Peyer's patch (tissue), 4 donors: ENCODE measurements at regions not wholly inside any gene's neighbourhood (a gene's known extent, or its start where the extent isn't known, plus 50 kb on each side); places are given as distances from the start of the nearest gene placed in this dataset.

Experiments used
- DNase-seq, 3 donors: peaks; one replicate each; pipeline ENCODE4 v3.0.0-alpha.2; 2017 to 2019
- H3K27ac ChIP-seq, 4 donors: fragments of 200-600 bp; sonication (generic); one replicate each; pipeline ENCODE4 v1.5.1; 2016 to 2019
- H3K27me3 ChIP-seq, 2 donors: fragments of 200-600 bp; sonication (generic); one replicate each; pipeline ENCODE4 v1.5.1; 2019
- H3K36me3 ChIP-seq, 3 donors: fragments of 200-600 bp; sonication (generic); one replicate each; pipeline ENCODE4 v1.5.1; 2016 to 2019
- H3K4me1 ChIP-seq, 4 donors: fragments of 200-600 bp; sonication (generic); one replicate each; pipeline ENCODE4 v1.5.1; 2016 to 2019
- H3K4me3 ChIP-seq, 4 donors: fragments of 200-600 bp; sonication (generic); 1 replicate in 3 of 4; 2 replicates in 1 of 4; pipeline ENCODE4 v1.5.1; 2016 to 2019; ENCODE audit warnings: mild to moderate bottlenecking in 1 of 4
- H3K9me3 ChIP-seq, 4 donors: fragments of 200-600 bp; sonication (generic); one replicate each; pipeline ENCODE4 v1.5.1; 2016 to 2019; ENCODE audit warnings: mild to moderate bottlenecking in 1 of 4
- CTCF ChIP-seq, 6 experiments: fragments of 450-650 bp in 4 of 6; fragments of 200-600 bp in 2 of 6; sonication (generic) in 1 of 6; IDR thresholded peaks; one replicate each; pipeline ENCODE4 v1.5.1; 2017 to 2019; ENCODE audit warnings: antibody characterized with exemption in 6 of 6, mild to moderate bottlenecking in 3 of 6, moderate library complexity in 1 of 6
- POLR2A ChIP-seq, 2 donors: fragments of 450-650 bp; IDR thresholded peaks; one replicate each; pipeline ENCODE4 v1.5.1; 2017; ENCODE audit warnings: antibody characterized with exemption in 2 of 2, mild to moderate bottlenecking in 2 of 2, moderate library complexity in 2 of 2

DNA sequence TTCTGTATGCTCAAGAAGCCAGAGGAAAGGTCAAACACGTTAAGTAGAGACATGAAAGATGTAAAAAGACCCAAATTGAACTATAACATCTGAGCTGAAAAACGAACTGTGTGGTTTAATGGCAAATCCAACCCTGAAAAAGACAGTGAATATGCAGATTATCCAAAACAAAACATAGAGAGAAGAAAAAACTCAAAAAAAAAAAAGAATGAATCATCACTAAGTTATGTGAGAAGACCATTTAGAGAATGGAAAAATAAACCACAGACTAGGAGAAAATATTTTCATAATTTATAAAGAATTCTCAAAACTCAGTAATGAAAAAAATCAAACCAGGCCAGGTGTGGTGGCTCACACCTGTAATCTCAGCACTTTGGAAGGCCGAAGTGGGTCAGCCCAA lies 253.3 kb downstream of the PLPP3 start:
- Histone ChIP-seq H3K4me1 (no peaks in the 10 kb centered on the region), H3K4me3 (no peak overlapping the region), H3K9me3 (no peaks in the 10 kb centered on the region), H3K36me3 (no peaks in the 10 kb centered on the region), H3K27ac (no peak overlapping the region), H3K27me3 (no peaks in the 10 kb centered on the region)
- no peak for TF ChIP-seq CTCF (IDR thresholded peaks at IDR 0.05)
- TF ChIP-seq POLR2A (IDR thresholded peaks at IDR 0.05) = no peak
- no peak for DNase-seq

DNA sequence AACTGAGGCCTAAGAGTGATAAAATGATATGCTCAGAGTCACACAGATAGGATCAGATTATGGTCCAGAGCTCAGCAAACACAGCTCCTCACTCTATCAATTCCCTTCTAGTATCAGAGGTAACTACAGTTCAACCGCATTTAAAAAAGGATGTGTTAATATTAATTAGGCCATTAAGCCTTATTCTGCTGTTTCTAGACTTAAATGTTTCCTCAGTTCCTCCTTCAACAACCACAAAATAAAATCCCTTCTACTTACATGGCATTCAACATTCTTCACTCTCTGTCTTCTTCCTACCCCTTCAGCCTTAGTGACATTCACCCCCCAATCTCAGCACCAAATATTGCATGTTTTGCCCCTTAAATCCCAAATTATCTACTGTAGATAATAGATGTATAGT lies 254.9 kb downstream of the PLPP3 start:
- no peak for TF ChIP-seq POLR2A (IDR thresholded peaks at IDR 0.05)
- no peak for TF ChIP-seq CTCF (IDR thresholded peaks at IDR 0.05)
- no peak overlapping the region for H3K4me3 ChIP-seq
- no peaks in the 10 kb centered on the region for H3K27me3 ChIP-seq
- no peak overlapping the region for H3K27ac ChIP-seq
- DNase-seq = no peak
- H3K4me1 ChIP-seq = no peaks in the 10 kb centered on the region
- no peaks in the 10 kb centered on the region for H3K36me3 ChIP-seq
- H3K9me3 ChIP-seq = no peaks in the 10 kb centered on the region

DNA sequence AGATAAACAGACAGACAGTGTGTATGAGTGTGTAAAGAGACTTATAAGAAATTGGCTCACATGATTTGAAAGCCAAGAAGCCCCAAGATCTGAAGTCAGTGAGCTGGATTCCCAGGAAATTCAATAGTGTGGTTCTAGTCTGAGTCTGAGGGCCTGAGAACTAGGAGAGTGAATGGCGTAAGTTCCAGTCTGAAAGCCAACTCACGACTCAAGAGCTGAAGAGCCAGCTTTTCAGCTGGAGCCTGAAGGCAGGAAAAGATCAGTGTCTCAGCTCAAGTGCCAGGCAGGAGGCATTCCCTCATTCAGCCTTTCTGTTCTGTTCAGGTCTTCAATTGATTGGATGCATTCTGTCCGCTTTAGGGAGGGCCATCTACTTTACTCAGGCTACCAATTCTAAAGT lies 257.2 kb downstream of the PLPP3 start:
- TF ChIP-seq POLR2A (IDR thresholded peaks at IDR 0.05) = no peak
- TF ChIP-seq CTCF (IDR thresholded peaks at IDR 0.05) = no peak
- H3K4me3 ChIP-seq = no peak overlapping the region
- no peak for DNase-seq
- no peaks in the 10 kb centered on the region for H3K27me3 ChIP-seq
- H3K4me1 ChIP-seq = no peaks in the 10 kb centered on the region
- H3K9me3 ChIP-seq = no peaks in the 10 kb centered on the region
- H3K36me3 ChIP-seq = no peaks in the 10 kb centered on the region
- H3K27ac ChIP-seq = no peak overlapping the region

DNA sequence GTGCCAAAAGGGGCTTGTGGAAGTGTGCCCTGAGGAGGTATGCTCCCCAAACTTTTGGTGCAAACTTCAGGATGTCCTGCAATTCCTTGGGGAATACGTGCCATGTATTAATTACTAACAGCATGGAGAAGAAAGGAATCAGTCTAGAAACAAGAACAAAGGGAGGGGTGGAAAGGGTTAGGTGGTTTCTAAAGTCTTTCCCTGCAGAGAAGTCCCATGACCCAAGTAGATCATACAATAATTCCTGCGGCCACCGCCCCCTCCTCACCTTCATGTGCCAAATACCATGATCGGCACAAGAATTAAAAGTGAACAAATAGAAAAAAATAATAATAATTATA lies 258.2 kb downstream of the PLPP3 start:
- Histone ChIP-seq H3K4me3 (no peak overlapping the region), H3K27ac (no peak overlapping the region), H3K36me3 (no peaks in the 10 kb centered on the region), H3K9me3 (no peaks in the 10 kb centered on the region), H3K27me3 (no peaks in the 10 kb centered on the region), H3K4me1 (no peaks in the 10 kb centered on the region)
- TF ChIP-seq POLR2A (IDR thresholded peaks at IDR 0.05) = no peak
- TF ChIP-seq CTCF (IDR thresholded peaks at IDR 0.05) = no peak
- DNase-seq = no peak

DNA sequence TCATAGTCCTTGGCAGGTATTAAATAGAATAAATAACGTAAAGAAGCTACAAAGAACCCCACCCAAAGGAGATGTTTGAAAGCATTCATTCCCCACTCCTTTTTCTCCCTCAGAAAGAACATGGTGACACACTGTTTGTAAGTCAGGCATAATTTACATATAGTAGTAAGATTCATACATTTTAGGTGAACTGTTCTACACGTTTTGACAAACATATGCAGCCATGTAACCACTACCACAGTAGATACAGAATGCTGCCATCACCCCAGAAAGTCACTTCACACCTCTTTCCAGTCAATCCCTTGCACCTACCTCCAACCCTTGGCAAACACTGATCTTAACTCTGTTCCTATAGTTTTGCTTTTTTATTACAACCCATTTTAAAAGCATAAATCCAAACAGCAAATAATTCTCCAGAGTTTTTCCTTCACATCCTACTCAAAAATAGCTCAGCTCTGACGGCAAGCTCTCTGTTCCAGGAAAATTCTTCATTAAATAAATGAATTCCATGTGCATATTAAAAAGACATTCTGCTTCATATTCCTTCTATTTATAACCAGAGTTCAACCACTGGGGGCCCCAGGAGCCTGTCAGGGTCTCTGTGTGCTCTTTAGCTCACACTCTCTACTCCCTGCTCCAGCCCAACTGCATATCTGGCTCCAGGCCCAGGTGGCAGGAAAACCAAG lies 258.8 kb downstream of the PLPP3 start:
- Histone ChIP-seq H3K4me3 (no peak overlapping the region), H3K27me3 (no peaks in the 10 kb centered on the region), H3K9me3 (no peaks in the 10 kb centered on the region), H3K27ac (no peak overlapping the region), H3K4me1 (no peaks in the 10 kb centered on the region), H3K36me3 (no peaks in the 10 kb centered on the region)
- no peak for DNase-seq
- TF ChIP-seq POLR2A (IDR thresholded peaks at IDR 0.05) (no peak), CTCF (IDR thresholded peaks at IDR 0.05) (no peak)

GRCh38 chr1:56317722-56318121 lies 261.6 kb downstream of the PLPP3 start:
- Histone ChIP-seq H3K27me3 (no peaks in the 10 kb centered on the region), H3K9me3 (no peaks in the 10 kb centered on the region), H3K4me3 (no peak overlapping the region), H3K27ac (no peak overlapping the region), H3K36me3 (no peaks in the 10 kb centered on the region), H3K4me1 (no peaks in the 10 kb centered on the region)
- no peak for DNase-seq
- TF ChIP-seq POLR2A (IDR thresholded peaks at IDR 0.05) = no peak
- TF ChIP-seq CTCF (IDR thresholded peaks at IDR 0.05) = no peak
